ENCODE measurements at regions not wholly inside any gene's neighbourhood (a gene's known extent, or its start where the extent isn't known, plus 50 kb on each side); places are given as distances from the start of the nearest gene placed in this dataset.

- TF ChIP-seq, protein P1, sequence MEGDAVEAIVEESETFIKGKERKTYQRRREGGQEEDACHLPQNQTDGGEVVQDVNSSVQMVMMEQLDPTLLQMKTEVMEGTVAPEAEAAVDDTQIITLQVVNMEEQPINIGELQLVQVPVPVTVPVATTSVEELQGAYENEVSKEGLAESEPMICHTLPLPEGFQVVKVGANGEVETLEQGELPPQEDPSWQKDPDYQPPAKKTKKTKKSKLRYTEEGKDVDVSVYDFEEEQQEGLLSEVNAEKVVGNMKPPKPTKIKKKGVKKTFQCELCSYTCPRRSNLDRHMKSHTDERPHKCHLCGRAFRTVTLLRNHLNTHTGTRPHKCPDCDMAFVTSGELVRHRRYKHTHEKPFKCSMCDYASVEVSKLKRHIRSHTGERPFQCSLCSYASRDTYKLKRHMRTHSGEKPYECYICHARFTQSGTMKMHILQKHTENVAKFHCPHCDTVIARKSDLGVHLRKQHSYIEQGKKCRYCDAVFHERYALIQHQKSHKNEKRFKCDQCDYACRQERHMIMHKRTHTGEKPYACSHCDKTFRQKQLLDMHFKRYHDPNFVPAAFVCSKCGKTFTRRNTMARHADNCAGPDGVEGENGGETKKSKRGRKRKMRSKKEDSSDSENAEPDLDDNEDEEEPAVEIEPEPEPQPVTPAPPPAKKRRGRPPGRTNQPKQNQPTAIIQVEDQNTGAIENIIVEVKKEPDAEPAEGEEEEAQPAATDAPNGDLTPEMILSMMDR (IDR thresholded peaks at IDR 0.05; ENCODE audit: poor library complexity): no peak
- no peak for TF ChIP-seq EZH2 (IDR thresholded peaks at IDR 0.05; ENCODE audit: borderline replicate concordance)
Observed at GRCh38 chr9:106038266-106039001, 344.1 kb downstream of the TMEM38B start.

All from hepatocyte (in vitro differentiated cells).